Superior temporal gyrus (tissue), 1 donor: ENCODE measurements at regions not wholly inside any gene's neighbourhood (a gene's known extent, or its start where the extent isn't known, plus 50 kb on each side); places are given as distances from the start of the nearest gene placed in this dataset.
A peak's percentile ranks its signal among the peaks of the same experiment; 100 is the strongest.
"Not testable (repeated sequence)": the region's sequence is repeated elsewhere in the genome, so short reads cannot be mapped to it uniquely, and the experiment has no call there.

Experiments used
- DNase-seq: peaks from one replicate; pipeline ENCODE4 v3.0.0-alpha.2; 2016; ENCODE audit errors: extremely low spot score

GRCh38 chr6:141504318-141504717 lies 628.4 kb upstream of the GJE1 start:
- not testable (repeated sequence) for DNase-seq

- no peak for DNase-seq
Observed at GRCh38 chr6:141501616-141502015, 631.1 kb upstream of the GJE1 start.

- peak; percentile 37 for DNase-seq
Observed at GRCh38 chr6:141498977-141499376, 633.7 kb upstream of the GJE1 start.

GRCh38 chr6:141492521-141493284 lies 640.0 kb upstream of the GJE1 start:
- no peak for DNase-seq

- no peak for DNase-seq
Observed at GRCh38 chr6:141491684-141492083, 641.0 kb upstream of the GJE1 start.

- DNase-seq, result no peak
Observed at GRCh38 chr6:141490982-141491381, 641.7 kb upstream of the GJE1 start.

GRCh38 chr6:141488488-141488887 lies 644.2 kb upstream of the GJE1 start:
- no peak for DNase-seq

GRCh38 chr6:141486942-141487341 lies 645.8 kb upstream of the GJE1 start:
- DNase-seq, result no peak

GRCh38 chr6:141484711-141485110 lies 648.0 kb upstream of the GJE1 start:
- DNase-seq, result no peak

- peak; percentile 64 for DNase-seq
Observed at GRCh38 chr6:141483598-141484061, 649.1 kb upstream of the GJE1 start.

- peak; percentile 48 for DNase-seq
Observed at GRCh38 chr6:141482796-141483597, 649.7 kb upstream of the GJE1 start.

GRCh38 chr6:141475259-141475658 lies 657.5 kb upstream of the GJE1 start:
- DNase-seq, result no peak

- DNase-seq, result no peak
Observed at GRCh38 chr6:141472162-141472928, 660.4 kb upstream of the GJE1 start.

- DNase-seq, result no peak
Observed at GRCh38 chr6:141470810-141471209, 661.9 kb upstream of the GJE1 start.

- DNase-seq, result no peak
Observed at GRCh38 chr6:141467881-141468280, 664.8 kb upstream of the GJE1 start.

GRCh38 chr6:141467041-141467440 lies 665.7 kb upstream of the GJE1 start:
- DNase-seq, result no peak

GRCh38 chr6:141464896-141465295 lies 667.8 kb upstream of the GJE1 start:
- DNase-seq, result no peak

- DNase-seq, result no peak
Observed at GRCh38 chr6:141464490-141464889, 668.2 kb upstream of the GJE1 start.

- peak; percentile 34 for DNase-seq
Observed at GRCh38 chr6:141463237-141463977, 669.3 kb upstream of the GJE1 start.

- no peak for DNase-seq
Observed at GRCh38 chr6:141460743-141461484, 671.8 kb upstream of the GJE1 start.

- DNase-seq, result not testable (repeated sequence)
Observed at GRCh38 chr6:141460245-141460644, 672.5 kb upstream of the GJE1 start.
